ENCODE measurements at regions not wholly inside any gene's neighbourhood (a gene's known extent, or its start where the extent isn't known, plus 50 kb on each side); places are given as distances from the start of the nearest gene placed in this dataset.

GRCh38 chr21:24896735-24897124 is 710.6 kb downstream of the MRPL39 start:
- DNase-seq (no peak), ATAC-seq (no peak)
- Histone ChIP-seq H3K36me3 (replicated peaks in 1 of 2; ENCODE audit: insufficient read depth in 1 of 2, low read depth in 2 of 2) (no peaks in the 10 kb centered on the region), H3K27ac (no peak overlapping the region), H3K4me1 (no peaks in the 10 kb centered on the region), H3K4me3 (no peak overlapping the region), H3K27me3 (no peaks in the 10 kb centered on the region), H3K9me3 (no peaks in the 10 kb centered on the region)
- intact Hi-C loops (cut with DNase I): no loop called here
- no peak for TF ChIP-seq POLR2A (IDR thresholded peaks at IDR 0.05)
- TF ChIP-seq CTCF (IDR thresholded peaks at IDR 0.05): no peak

DNA sequence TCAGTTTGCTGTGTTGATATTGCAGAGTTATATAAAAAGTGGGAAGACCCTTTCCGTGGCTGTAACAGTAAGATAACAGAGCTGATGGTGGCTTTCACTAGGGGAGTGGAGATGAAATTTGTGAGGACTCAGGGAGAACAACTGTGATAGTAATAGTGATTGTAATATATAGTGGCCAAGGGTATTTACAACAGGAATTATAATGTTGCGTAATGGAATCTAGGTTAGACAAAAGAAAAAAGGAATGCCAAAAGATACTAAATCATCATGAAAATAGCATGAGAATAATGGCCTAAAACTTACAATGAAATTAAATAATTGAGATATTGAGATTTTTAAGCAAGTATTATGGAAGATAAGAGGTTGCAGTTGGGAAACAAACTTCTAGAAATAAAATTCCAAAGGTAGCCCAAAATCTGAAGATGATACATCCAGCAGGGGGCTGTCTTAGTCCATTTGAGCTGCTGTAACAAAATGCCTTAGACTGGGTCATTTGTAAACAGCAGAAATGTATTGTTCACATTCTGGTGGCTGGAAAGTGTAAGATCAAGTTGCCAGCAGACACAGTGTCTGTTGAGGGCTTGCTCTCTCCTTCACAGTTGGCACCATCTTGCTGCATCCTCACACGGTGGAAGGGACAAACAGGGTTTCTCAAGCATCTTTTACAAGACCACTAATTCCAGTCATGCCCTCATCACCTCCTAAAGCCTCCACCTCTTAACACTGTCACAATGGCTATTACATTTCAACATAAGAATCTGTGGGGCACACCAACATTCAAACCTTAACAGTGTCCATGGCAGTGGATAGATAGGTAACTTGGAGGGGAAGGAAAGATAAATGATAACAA is 711.2 kb downstream of the MRPL39 start:
- ATAC-seq: no peak
- H3K27me3 ChIP-seq: no peaks in the 10 kb centered on the region
- no peaks in the 10 kb centered on the region for H3K36me3 ChIP-seq (replicated peaks in 1 of 2; ENCODE audit: insufficient read depth in 1 of 2, low read depth in 2 of 2)
- WGBS, 2 donors: 57 to 60% methylated on average over 3 of the region's 3 CpGs
- no peak overlapping the region for H3K27ac ChIP-seq
- TF ChIP-seq CTCF (IDR thresholded peaks at IDR 0.05) (peak in 6 of 7 experiments; percentile 10 to 55 (median 43)), POLR2A (IDR thresholded peaks at IDR 0.05) (no peak)
- no peak overlapping the region for H3K4me3 ChIP-seq
- DNase-seq: peak in 2 of 4 donors; percentile 5 to 10
- no peaks in the 10 kb centered on the region for H3K4me1 ChIP-seq
- H3K9me3 ChIP-seq: no peaks in the 10 kb centered on the region
- intact Hi-C loops (cut with DNase I): no loop called here

- ATAC-seq (no peak), DNase-seq (no peak)
- 68 to 70% methylated on average over 1 of the region's 1 CpG for WGBS, 2 donors
- TF ChIP-seq CTCF (IDR thresholded peaks at IDR 0.05): no peak
- Histone ChIP-seq H3K36me3 (replicated peaks in 1 of 2; ENCODE audit: insufficient read depth in 1 of 2, low read depth in 2 of 2) (no peaks in the 10 kb centered on the region), H3K4me1 (no peaks in the 10 kb centered on the region), H3K4me3 (no peak overlapping the region), H3K9me3 (no peaks in the 10 kb centered on the region), H3K27me3 (no peaks in the 10 kb centered on the region), H3K27ac (no peak overlapping the region)
- intact Hi-C loops (cut with DNase I): no loop called here
Measured at GRCh38 chr21:24894324-24894723, 713.0 kb downstream of the MRPL39 start.

- intact Hi-C loops (cut with DNase I): no loop called here
- TF ChIP-seq POLR2A (IDR thresholded peaks at IDR 0.05) (no peak), CTCF (IDR thresholded peaks at IDR 0.05) (no peak)
- H3K36me3 ChIP-seq (replicated peaks in 1 of 2; ENCODE audit: insufficient read depth in 1 of 2, low read depth in 2 of 2): no peaks in the 10 kb centered on the region
Measured at GRCh38 chr21:24890021-24890420, 717.3 kb downstream of the MRPL39 start.

DNA sequence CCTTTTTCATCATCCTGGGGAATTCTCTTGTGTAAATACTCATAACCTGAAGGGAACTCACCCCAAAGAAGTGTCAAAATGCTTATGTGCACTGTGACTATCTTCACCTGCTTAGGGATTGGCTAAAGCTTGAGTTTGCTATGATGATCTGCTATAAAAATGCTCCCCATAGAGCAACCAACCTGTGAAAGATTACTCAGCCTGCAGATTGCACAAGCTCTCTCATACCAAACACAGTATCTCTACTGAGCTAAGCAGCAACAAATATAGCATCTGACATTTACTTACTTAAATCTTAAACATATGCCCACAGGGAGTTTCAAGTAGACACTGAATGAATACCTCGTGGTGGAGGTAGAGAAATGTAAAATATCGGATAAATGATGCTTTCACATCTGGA is 725.8 kb downstream of the MRPL39 start:
- no peaks in the 10 kb centered on the region for H3K9me3 ChIP-seq
- no peaks in the 10 kb centered on the region for H3K36me3 ChIP-seq (replicated peaks in 1 of 2; ENCODE audit: insufficient read depth in 1 of 2, low read depth in 2 of 2)
- WGBS, 2 donors: 49 to 53% methylated on average over 2 of the region's 2 CpGs
- H3K27ac ChIP-seq: no peak overlapping the region
- intact Hi-C loops (cut with DNase I): no loop called here
- no peak for DNase-seq
- H3K27me3 ChIP-seq: no peaks in the 10 kb centered on the region
- TF ChIP-seq CTCF (IDR thresholded peaks at IDR 0.05): no peak
- TF ChIP-seq POLR2A (IDR thresholded peaks at IDR 0.05): no peak
- no peaks in the 10 kb centered on the region for H3K4me1 ChIP-seq
- H3K4me3 ChIP-seq: no peak overlapping the region
- no peak for ATAC-seq

More at GRCh38 chr21:24890021-24890420, 717.3 kb downstream of the MRPL39 start:
- no peak overlapping the region for H3K27ac ChIP-seq
- H3K4me1 ChIP-seq: no peaks in the 10 kb centered on the region
- no peaks in the 10 kb centered on the region for H3K9me3 ChIP-seq
- no peaks in the 10 kb centered on the region for H3K27me3 ChIP-seq
- 61 to 64% methylated on average over 4 of the region's 4 CpGs for WGBS, 2 donors
- H3K4me3 ChIP-seq: no peak overlapping the region
- ATAC-seq: no peak
- DNase-seq: no peak

Data from body of pancreas (tissue), 4 donors.